ENCODE measurements at regions not wholly inside any gene's neighbourhood (a gene's known extent, or its start where the extent isn't known, plus 50 kb on each side); places are given as distances from the start of the nearest gene placed in this dataset.

- CTCF ChIA-PET: no interaction called here
- H3K36me3 ChIP-seq (ENCODE audit: control insufficient read depth, insufficient read depth, low read length): no peaks in the 10 kb centered on the region
- no peaks in the 10 kb centered on the region for H3K27me3 ChIP-seq (ENCODE audit: control insufficient read depth, insufficient read depth, low read length)
- no peak overlapping the region for H3K4me3 ChIP-seq (ENCODE audit: low read depth, low read length)
- POLR2A ChIA-PET: interaction anchor here (0.5 kb wide), 1 partner anchor 772 kb away, joined by 19 read pairs; no protein-coding TSS in a partner anchor
- no peak for TF ChIP-seq CTCF (IDR thresholded peaks at IDR 0.05; ENCODE audit: insufficient read depth, low read depth, low read length)
- no peak for DNase-seq (ENCODE audit: low read depth)
These were observed 56.4 kb downstream of the CD24 start for GRCh38 chr6:106918115-106918514.

GRCh38 chr6:106916891-106917290 is 57.6 kb downstream of the CD24 start:
- no peak overlapping the region for H3K4me3 ChIP-seq (ENCODE audit: low read depth, low read length)
- no peak for TF ChIP-seq CTCF (IDR thresholded peaks at IDR 0.05; ENCODE audit: insufficient read depth, low read depth, low read length)
- ChIA-PET CTCF (no interaction called here), POLR2A (no interaction called here)
- no peaks in the 10 kb centered on the region for H3K36me3 ChIP-seq (ENCODE audit: control insufficient read depth, insufficient read depth, low read length)
- DNase-seq (ENCODE audit: low read depth): no peak
- no peaks in the 10 kb centered on the region for H3K27me3 ChIP-seq (ENCODE audit: control insufficient read depth, insufficient read depth, low read length)

- ChIA-PET CTCF (no interaction called here), POLR2A (no interaction called here)
- Histone ChIP-seq H3K36me3 (ENCODE audit: control insufficient read depth, insufficient read depth, low read length) (no peaks in the 10 kb centered on the region), H3K27me3 (ENCODE audit: control insufficient read depth, insufficient read depth, low read length) (no peaks in the 10 kb centered on the region; the same call in 1 of the 2 replicates), H3K4me3 (ENCODE audit: low read depth, low read length) (no peak overlapping the region)
- no peak for DNase-seq (ENCODE audit: low read depth)
- no peak for TF ChIP-seq CTCF (IDR thresholded peaks at IDR 0.05; ENCODE audit: insufficient read depth, low read depth, low read length)
These were observed 60.8 kb downstream of the CD24 start for GRCh38 chr6:106913676-106914280.

- Histone ChIP-seq H3K4me3 (ENCODE audit: low read depth, low read length) (no peak overlapping the region), H3K27me3 (ENCODE audit: control insufficient read depth, insufficient read depth, low read length) (no peaks in the 10 kb centered on the region; the same call in 1 of the 2 replicates), H3K36me3 (ENCODE audit: control insufficient read depth, insufficient read depth, low read length) (no peaks in the 10 kb centered on the region)
- CTCF ChIA-PET: no interaction called here
- no peak for DNase-seq (ENCODE audit: low read depth)
- TF ChIP-seq CTCF (IDR thresholded peaks at IDR 0.05; ENCODE audit: insufficient read depth, low read depth, low read length): no peak
- POLR2A ChIA-PET: no interaction called here
These were observed 61.4 kb downstream of the CD24 start for GRCh38 chr6:106913111-106913510.

- Histone ChIP-seq H3K36me3 (ENCODE audit: control insufficient read depth, insufficient read depth, low read length) (no peaks in the 10 kb centered on the region), H3K4me3 (ENCODE audit: low read depth, low read length) (no peak overlapping the region), H3K27me3 (ENCODE audit: control insufficient read depth, insufficient read depth, low read length) (no peaks in the 10 kb centered on the region; the same call in 1 of the 2 replicates)
- no peak for DNase-seq (ENCODE audit: low read depth)
- CTCF ChIA-PET: no interaction called here
- POLR2A ChIA-PET: no interaction called here
- TF ChIP-seq CTCF (IDR thresholded peaks at IDR 0.05; ENCODE audit: insufficient read depth, low read depth, low read length): no peak
These were observed 62.4 kb downstream of the CD24 start for GRCh38 chr6:106912091-106912490.
